Gastrocnemius medialis (tissue), 4 donors: ENCODE measurements at regions not wholly inside any gene's neighbourhood (a gene's known extent, or its start where the extent isn't known, plus 50 kb on each side); places are given as distances from the start of the nearest gene placed in this dataset.

Experiments
- ATAC-seq, 2 donors: fragments of 150-250 bp; one replicate each; pipeline ENCODE4 v1.9.1; 2016
- DNase-seq, 2 donors: peaks; one replicate each; pipeline ENCODE4 v3.0.0-alpha.2; 2019
- H3K27ac ChIP-seq, 4 donors: fragments of 200-600 bp; sonication (generic); 1 replicate in 1 of 4; 2 replicates in 3 of 4; pipeline ENCODE4 v1.5.1; 2016 to 2018; ENCODE audit warnings: mild to moderate bottlenecking in 2 of 4, moderate library complexity in 1 of 4
- H3K27me3 ChIP-seq, 3 donors: fragments of 200-600 bp; sonication (generic) in 2 of 3; 1 replicate in 1 of 3; 2 replicates in 2 of 3; pipeline versions ENCODE4 v1.5.1 to v1.6.0; 2016 to 2019; ENCODE audit warnings: mild to moderate bottlenecking in 1 of 3, moderate library complexity in 1 of 3
- H3K36me3 ChIP-seq, 2 donors: fragments of 200-600 bp; sonication (generic) in 1 of 2; one replicate each; pipeline ENCODE4 v1.5.1; 2017 to 2018
- H3K4me1 ChIP-seq, 2 donors: fragments of 200-600 bp; sonication (generic) in 1 of 2; one replicate each; pipeline ENCODE4 v1.5.1; 2016 to 2017; ENCODE audit warnings: mild to moderate bottlenecking in 2 of 2
- H3K4me3 ChIP-seq, 4 donors: fragments of 200-600 bp; sonication (generic) in 3 of 4; 1 replicate in 1 of 4; 2 replicates in 3 of 4; pipeline ENCODE4 v1.5.1; 2016 to 2019; ENCODE audit warnings: mild to moderate bottlenecking in 2 of 4
- H3K9me3 ChIP-seq, 3 donors: fragments of 200-600 bp; sonication (generic) in 2 of 3; 1 replicate in 1 of 3; 2 replicates in 2 of 3; pipeline ENCODE4 v1.5.1; 2016 to 2019
- CTCF ChIP-seq, 5 experiments: fragments of 450-650 bp in 3 of 5; fragments of 200-600 bp in 2 of 5; sonication (generic) in 2 of 5; IDR thresholded peaks in 4 of 5; conservative IDR thresholded peaks in 1 of 5; 1 replicate in 4 of 5; 2 replicates in 1 of 5; pipeline ENCODE4 v1.5.1; 2016 to 2019; ENCODE audit warnings: antibody characterized with exemption in 5 of 5, mild to moderate bottlenecking in 3 of 5, moderate library complexity in 3 of 5
- POLR2A ChIP-seq, 2 donors: fragments of 450-650 bp; IDR thresholded peaks; one replicate each; pipeline ENCODE4 v1.6.1; 2017; ENCODE audit warnings: antibody characterized with exemption in 2 of 2, mild to moderate bottlenecking in 2 of 2, moderate library complexity in 2 of 2
- in situ Hi-C, 4 donors: fragments of 200-750 bp; cut with MboI; loops; one replicate each; pipeline versions ENCODE4 v1.15.0 to v1.8.0; 2017; ENCODE audit warnings: low sequenced_read_pairs in 4 of 4
- intact Hi-C: fragments of 100-400 bp; cut with DNase I; formaldehyde crosslinking; loops from one replicate; pipeline ENCODE4 v1.15.1; 2023; ENCODE audit warnings: low total_unique reads

- Histone ChIP-seq H3K27ac (no peak overlapping the region), H3K4me1 (no peaks in the 10 kb centered on the region), H3K9me3 (no peaks in the 10 kb centered on the region), H3K27me3 (peaks cover 0 to 5% (median 0%) of the 10 kb centered on the region in 3 donors), H3K36me3 (no peaks in the 10 kb centered on the region), H3K4me3 (no peak overlapping the region)
- DNase-seq (no peak), ATAC-seq (no peak)
- TF ChIP-seq CTCF (IDR thresholded peaks at IDR 0.05 in 4 of 5, conservative IDR thresholded peaks at IDR 0.05 in 1 of 5) (no peak), POLR2A (IDR thresholded peaks at IDR 0.05) (no peak)
- in situ Hi-C loops (no loop called here), intact Hi-C loops (no loop called here)
Observed at GRCh38 chr17:33369876-33370275, 76.8 kb upstream of the ASIC2 start.

- DNase-seq, result no peak
- intact Hi-C loops, result no loop called here
- Histone ChIP-seq H3K4me3 (no peak overlapping the region), H3K4me1 (no peaks in the 10 kb centered on the region), H3K27me3 (peaks cover 0 to 5% (median 0%) of the 10 kb centered on the region in 3 donors), H3K9me3 (no peaks in the 10 kb centered on the region), H3K27ac (no peak overlapping the region), H3K36me3 (no peaks in the 10 kb centered on the region)
- TF ChIP-seq CTCF (IDR thresholded peaks at IDR 0.05 in 4 of 5, conservative IDR thresholded peaks at IDR 0.05 in 1 of 5) (no peak), POLR2A (IDR thresholded peaks at IDR 0.05) (no peak)
- no peak for ATAC-seq
- in situ Hi-C loops, result no loop called here
Observed at GRCh38 chr17:33370401-33370800, 77.3 kb upstream of the ASIC2 start.

GRCh38 chr17:33371377-33371776, 78.3 kb upstream of the ASIC2 start:
- Histone ChIP-seq H3K4me1 (no peaks in the 10 kb centered on the region), H3K36me3 (no peaks in the 10 kb centered on the region), H3K27me3 (peaks cover 0 to 5% (median 0%) of the 10 kb centered on the region in 3 donors), H3K27ac (no peak overlapping the region), H3K4me3 (no peak overlapping the region), H3K9me3 (no peaks in the 10 kb centered on the region)
- no peak for TF ChIP-seq CTCF (IDR thresholded peaks at IDR 0.05 in 4 of 5, conservative IDR thresholded peaks at IDR 0.05 in 1 of 5)
- no peak for TF ChIP-seq POLR2A (IDR thresholded peaks at IDR 0.05)
- ATAC-seq (no peak), DNase-seq (no peak)
- intact Hi-C loops, result no loop called here
- in situ Hi-C loops, result no loop called here

- intact Hi-C loops (no loop called here), in situ Hi-C loops (no loop called here)
- H3K36me3 ChIP-seq, result no peaks in the 10 kb centered on the region
- DNase-seq (no peak), ATAC-seq (no peak)
- peaks cover 0 to 5% (median 0%) of the 10 kb centered on the region in 3 donors for H3K27me3 ChIP-seq
- H3K27ac ChIP-seq, result no peak overlapping the region
- H3K4me1 ChIP-seq, result no peaks in the 10 kb centered on the region
- H3K4me3 ChIP-seq, result no peak overlapping the region
- TF ChIP-seq CTCF (IDR thresholded peaks at IDR 0.05 in 4 of 5, conservative IDR thresholded peaks at IDR 0.05 in 1 of 5) (no peak), POLR2A (IDR thresholded peaks at IDR 0.05) (no peak)
- H3K9me3 ChIP-seq, result no peaks in the 10 kb centered on the region
Observed at GRCh38 chr17:33373273-33373672, 80.2 kb upstream of the ASIC2 start.

- peaks cover 0 to 4% (median 0%) of the 10 kb centered on the region in 3 donors for H3K27me3 ChIP-seq
- no peak overlapping the region for H3K4me3 ChIP-seq
- H3K27ac ChIP-seq, result no peak overlapping the region
- H3K9me3 ChIP-seq, result no peaks in the 10 kb centered on the region
- DNase-seq (no peak), ATAC-seq (no peak)
- in situ Hi-C loops, result loop anchor here in 2 of 4 donors (25.0 kb wide), 1 partner anchor 88 kb away; the partner anchor contains the start of gene ASIC2 (in 2 of the 2)
- no peaks in the 10 kb centered on the region for H3K36me3 ChIP-seq
- no peaks in the 10 kb centered on the region for H3K4me1 ChIP-seq
- intact Hi-C loops, result no loop called here
- TF ChIP-seq CTCF (IDR thresholded peaks at IDR 0.05 in 4 of 5, conservative IDR thresholded peaks at IDR 0.05 in 1 of 5), result no peak
- TF ChIP-seq POLR2A (IDR thresholded peaks at IDR 0.05), result no peak
Observed at GRCh38 chr17:33375103-33375502, 82.0 kb upstream of the ASIC2 start.
